HG03457 (cell line): ENCODE measurements at regions not wholly inside any gene's neighbourhood (a gene's known extent, or its start where the extent isn't known, plus 50 kb on each side); places are given as distances from the start of the nearest gene placed in this dataset.
"Not testable (repeated sequence)": the region's sequence is repeated elsewhere in the genome, so short reads cannot be mapped to it uniquely, and the experiment has no call there.

ENCODE experiments used
- ATAC-seq: cut with Tn5 transposase; IDR thresholded peaks from one replicate; pipeline ENCODE4 v1.9.1; 2021; ENCODE audit warnings: moderate number of reproducible peaks; ENCODE audit not compliant: unreplicated experiment

DNA sequence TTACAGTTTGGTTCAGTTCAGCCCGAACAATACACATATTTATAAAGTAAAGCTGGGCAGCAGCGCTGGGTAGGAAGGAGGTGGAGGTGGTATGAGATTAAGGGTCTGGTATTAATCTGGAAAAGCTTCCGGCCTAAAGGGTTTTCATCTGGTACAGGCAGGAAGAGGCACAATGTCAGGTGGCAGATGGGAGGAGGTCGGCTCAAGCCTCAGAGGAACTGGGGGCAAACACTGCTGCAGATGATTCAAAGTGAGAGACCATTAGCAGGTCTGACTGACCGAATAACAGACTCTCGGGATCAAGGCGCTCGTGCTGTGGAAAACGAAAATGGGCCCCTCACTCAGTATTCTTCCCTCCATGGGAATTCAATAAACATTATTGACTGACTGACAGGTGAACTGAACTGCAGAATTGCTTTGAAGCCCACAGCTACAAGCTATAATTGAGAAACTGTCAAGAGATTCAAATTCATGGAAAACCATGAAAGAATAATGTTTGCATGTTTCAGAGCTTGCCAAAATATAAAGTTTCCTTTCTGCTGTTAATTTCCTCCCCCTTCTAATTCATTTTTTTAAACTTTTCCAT lies 75.3 kb downstream of the TMEM167A start:
- ATAC-seq: no peak

GRCh38 chr5:83000922-83001321 lies 76.3 kb downstream of the TMEM167A start:
- no peak for ATAC-seq

GRCh38 chr5:83000428-83000827 lies 76.8 kb downstream of the TMEM167A start:
- ATAC-seq: no peak

DNA sequence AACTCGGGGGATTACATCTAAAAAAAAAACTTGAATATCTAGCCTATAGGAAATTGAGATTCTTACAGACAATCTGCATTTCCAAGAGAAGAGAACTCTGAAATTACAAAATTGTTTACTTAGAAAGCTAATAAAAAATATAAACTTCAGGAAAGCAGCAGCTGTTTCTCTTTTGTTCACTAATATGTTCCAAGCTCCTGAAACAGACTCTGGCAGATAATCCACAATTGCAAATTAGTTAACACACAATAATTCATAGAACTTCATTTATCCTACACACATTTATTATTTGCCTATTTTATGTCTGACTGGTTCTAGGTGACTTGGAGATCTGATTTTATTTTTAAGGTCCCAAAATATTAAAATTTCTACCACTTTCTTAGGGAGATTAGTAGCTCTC lies 83.8 kb downstream of the TMEM167A start:
- ATAC-seq: no peak

DNA sequence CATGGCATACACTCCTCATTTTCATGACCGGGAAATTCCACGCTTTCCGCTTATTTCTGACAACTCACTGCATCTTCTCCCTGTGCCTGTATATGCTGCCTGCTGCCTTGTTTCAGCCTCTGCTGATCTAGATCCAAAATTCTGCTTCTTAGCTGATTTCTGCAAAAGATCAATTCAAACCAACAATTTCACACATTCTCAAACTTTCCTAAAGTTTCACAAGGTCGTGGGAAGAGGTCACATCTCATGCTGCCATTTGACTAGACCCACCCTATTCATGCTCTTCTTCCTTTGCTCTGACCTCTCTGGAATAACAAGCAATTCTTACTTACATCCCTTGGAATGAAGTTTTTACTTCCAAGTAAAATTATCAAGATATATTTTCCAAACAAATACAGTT lies 84.5 kb downstream of the TMEM167A start:
- no peak for ATAC-seq

DNA sequence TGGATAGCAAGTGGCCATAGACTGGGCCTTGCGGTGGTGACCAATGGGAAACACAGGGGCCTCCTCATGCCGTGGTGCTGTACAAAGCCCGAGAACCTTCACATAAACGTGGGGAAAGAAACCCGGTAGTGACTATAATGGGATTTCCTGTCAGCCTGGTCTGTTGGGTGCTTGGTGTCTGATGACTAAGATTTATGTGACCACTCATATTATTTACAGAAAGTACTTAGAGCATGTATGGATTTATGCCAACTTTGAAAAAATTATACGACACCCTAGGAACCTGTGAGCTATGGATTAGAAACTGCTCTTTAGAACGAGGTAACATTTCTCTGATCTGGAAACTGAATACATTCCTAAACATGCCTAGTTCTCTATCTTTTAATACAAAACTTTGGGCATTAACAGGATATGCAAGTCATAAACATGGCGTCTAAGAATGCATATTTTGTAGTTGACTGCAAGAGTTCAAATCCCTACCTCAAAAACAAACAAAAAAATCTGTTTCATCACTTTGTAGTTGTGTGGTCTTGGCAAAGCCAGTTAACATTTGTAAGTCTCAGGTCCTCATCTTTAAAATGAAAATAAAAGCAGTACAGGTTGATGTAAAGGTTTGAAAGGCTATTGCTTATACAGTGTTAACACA lies 85.4 kb downstream of the TMEM167A start:
- ATAC-seq: no peak

DNA sequence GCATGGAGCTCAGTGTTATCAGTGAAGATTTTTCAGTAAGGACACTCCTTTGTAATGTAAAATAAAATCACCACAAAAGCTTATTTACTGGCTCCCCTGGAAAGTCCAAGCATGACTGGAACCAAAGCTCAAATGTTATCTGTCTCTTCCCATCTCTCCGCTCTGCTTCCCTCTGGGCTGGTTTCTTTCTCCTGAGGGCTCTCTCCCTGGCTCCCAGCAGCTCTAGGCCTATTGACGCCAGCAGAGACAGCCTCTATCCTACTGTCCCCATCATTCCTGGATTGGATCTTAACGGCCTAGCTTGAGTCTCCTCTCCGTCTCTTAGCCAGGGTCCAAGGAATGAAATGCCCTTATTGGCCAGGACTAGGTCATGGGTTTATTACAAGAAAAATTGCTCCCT lies 86.1 kb downstream of the TMEM167A start:
- ATAC-seq: no peak

- ATAC-seq: no peak
Measured at GRCh38 chr5:82987188-82987587, 90.0 kb downstream of the TMEM167A start.

DNA sequence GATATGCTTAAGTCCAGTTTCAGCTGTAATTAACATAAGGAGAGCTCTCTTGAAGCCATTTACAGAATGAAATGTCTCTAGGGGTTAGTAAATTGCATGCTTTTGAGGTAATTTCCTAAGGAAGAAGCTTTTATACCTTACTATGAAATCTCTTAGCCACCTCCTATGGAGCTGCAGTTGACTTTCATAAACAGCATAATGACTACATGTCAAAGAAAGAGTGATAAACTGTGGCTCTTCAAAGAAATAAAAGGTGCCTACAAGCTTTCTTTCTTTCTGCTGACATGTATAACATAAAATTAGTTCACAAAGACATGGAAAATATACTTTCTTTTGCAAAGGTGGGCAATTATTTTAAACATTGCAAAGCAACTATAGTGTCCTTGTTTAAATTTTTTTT lies 90.8 kb downstream of the TMEM167A start:
- no peak for ATAC-seq

DNA sequence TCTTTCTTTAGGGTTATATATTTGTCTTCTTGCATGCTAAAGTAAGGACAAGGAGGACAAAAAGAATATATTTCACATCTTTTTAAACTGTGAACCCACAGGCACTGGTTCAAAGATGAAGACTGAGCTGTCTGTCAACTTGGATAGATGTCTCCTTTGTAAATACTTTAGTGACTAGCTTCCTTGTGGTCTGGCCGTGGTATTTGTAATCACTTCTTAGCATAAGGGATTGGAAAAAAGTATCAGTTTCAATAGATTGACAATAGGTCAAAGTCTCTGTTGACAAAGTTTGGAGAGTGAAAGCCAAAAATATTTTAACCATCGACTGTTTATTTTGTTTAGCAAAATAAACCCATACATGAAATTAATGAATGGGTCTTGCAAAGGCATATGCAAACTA lies 91.4 kb downstream of the TMEM167A start:
- no peak for ATAC-seq

GRCh38 chr5:82984786-82985735 lies 92.1 kb downstream of the TMEM167A start:
- ATAC-seq: no peak

- no peak for ATAC-seq
Measured at GRCh38 chr5:82982846-82983245, 94.3 kb downstream of the TMEM167A start.

GRCh38 chr5:82976887-82977286 lies 100.3 kb downstream of the TMEM167A start:
- ATAC-seq: not testable (repeated sequence)

DNA sequence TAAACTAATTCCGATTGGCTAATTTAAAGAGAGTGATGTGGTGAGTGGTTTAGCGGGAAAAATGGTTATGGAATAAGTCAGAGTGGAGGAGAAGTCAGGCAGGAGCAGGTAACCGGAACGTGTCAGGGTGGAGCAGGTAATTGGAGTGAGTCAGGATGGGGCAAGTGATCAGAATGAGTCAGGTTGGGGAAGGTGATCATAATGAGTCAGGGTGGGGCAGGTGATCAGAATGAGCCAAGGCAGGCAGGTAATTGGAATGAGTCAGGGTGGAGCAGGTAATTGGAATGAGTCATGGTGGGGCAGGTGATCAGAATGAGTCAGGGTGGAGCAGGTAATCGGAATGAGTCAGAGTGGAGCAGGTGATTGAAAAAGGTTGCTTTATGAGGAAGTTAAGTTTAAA lies 101.4 kb downstream of the TMEM167A start:
- ATAC-seq: no peak

GRCh38 chr5:82975396-82975795 lies 101.8 kb downstream of the TMEM167A start:
- no peak for ATAC-seq

DNA sequence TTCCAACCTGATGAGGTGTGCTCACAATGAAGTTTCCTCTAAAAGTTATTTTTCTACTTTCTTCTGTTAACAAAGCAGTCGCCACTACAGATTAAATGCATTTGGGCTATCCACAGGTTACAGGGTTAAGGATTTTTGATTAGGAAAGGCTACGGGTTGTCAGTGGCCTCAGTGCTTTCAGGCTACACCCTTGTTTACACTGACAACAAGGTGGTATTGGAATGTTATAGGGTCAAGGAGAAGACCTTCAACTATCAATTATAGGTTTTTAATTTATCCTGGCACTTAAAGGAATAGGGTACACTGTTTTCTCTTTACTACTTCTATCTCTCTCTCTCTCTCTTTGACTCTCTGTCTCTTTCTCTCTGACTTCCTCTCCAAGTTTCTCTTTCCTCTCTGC lies 102.8 kb downstream of the TMEM167A start:
- not testable (repeated sequence) for ATAC-seq

DNA sequence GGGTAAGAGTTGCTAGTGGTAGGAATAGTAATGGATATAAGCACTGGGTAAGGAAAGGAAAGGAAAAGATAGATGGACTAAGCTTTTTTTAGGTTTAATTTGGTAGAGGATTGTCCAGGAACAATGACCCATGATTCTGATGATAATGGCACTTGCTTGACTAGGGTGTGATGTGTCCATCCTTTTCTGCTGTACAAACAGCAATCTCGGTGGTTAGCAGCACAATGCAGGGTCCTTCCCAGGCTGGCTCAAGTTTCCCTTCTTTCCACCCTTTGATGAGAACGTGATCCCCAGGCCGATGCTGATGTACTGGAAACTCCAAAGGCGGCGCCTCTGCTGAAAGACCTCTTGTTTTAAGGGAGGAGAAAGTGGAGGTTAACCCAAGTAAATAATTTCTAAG lies 105.3 kb downstream of the TMEM167A start:
- no peak for ATAC-seq

DNA sequence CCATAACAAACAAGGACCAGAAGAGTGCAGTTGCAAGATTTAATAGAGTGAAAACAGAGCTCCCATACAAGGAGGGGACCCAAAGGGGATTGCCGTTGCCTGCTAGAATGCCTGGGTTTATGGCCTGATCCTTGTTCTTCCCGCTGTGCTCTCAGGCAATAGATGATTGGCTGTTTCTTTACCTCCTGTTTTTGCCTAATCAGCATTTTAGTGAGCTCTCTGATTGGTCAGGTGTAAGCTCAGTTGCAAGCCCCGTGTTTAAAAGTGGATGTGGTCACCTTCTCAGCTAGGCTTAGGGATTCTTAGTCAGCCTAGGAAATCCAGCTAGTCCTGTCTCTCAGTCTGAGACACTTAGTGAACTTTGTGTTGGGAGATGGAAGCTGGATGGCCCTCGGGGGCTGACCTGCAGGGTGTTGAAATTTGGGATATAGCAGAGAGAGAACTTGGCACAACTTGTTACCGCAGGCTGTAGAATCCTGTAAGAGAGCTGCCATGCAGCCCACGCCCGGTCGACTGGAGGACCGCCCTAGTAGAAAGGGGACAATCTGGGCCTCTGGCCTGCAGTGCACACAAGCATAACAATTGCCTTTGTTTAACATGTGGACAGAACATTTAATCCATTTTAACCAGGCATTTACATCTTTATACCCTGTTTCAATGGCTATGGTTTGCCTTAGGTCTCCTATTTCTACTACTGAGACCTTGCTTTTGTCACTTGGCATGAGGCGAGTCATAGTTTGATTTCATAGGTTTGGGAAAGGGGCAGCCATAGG lies 106.0 kb downstream of the TMEM167A start:
- not testable (repeated sequence) for ATAC-seq

- not testable (repeated sequence) for ATAC-seq
Measured at GRCh38 chr5:82969221-82969976, 107.8 kb downstream of the TMEM167A start.

- no peak for ATAC-seq
Measured at GRCh38 chr5:82967072-82967471, 110.1 kb downstream of the TMEM167A start.
